ENCODE measurements at regions not wholly inside any gene's neighbourhood (a gene's known extent, or its start where the extent isn't known, plus 50 kb on each side); places are given as distances from the start of the nearest gene placed in this dataset.

DNA sequence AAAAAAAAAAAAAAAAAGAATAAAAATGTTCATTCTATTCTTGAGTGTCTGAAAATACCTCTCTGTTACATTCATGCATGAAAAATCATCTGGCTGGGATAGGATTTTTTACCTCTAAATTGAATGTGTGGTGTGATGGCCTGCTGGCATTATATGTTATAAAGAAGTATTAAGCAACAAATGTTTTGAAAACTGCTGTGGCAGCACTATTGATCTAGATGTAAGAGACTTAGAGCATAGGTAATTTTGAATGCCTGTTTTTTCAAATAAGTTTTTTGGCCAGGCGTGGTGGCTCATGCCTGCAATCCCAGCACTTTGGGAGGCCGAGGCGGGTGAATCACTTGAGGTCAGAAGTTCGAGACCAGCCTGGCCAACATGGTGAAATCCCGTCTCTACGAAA, 147.0 kb upstream of the LINC00305 start:
- H2AFZ ChIP-seq (ENCODE audit: low read depth, low read length), result no peak overlapping the region
- no peaks in the 10 kb centered on the region for H4K20me1 ChIP-seq (ENCODE audit: insufficient read depth)
- H3K9ac ChIP-seq (ENCODE audit: low read length), result no peak overlapping the region
- H3K9me2 ChIP-seq (ENCODE audit: insufficient read depth, low read length), result no peaks in the 10 kb centered on the region
- no peak overlapping the region for H3K4me2 ChIP-seq (ENCODE audit: low read length)
- no peak overlapping the region for H3K4me3 ChIP-seq (ENCODE audit: low read length)
- no peak overlapping the region for H3K27ac ChIP-seq (ENCODE audit: low read length)
- no peaks in the 10 kb centered on the region for H3K36me3 ChIP-seq (ENCODE audit: insufficient read depth, low read length)
- no peaks in the 10 kb centered on the region for H3K79me2 ChIP-seq (replicated peaks; ENCODE audit: insufficient read depth, low read length)
- H3K9me3 ChIP-seq (ENCODE audit: low read length), result no peaks in the 10 kb centered on the region
- H3F3A ChIP-seq (ENCODE audit: insufficient read depth, low read length, poor library complexity, severe bottlenecking), result no peaks in the 10 kb centered on the region
- TF ChIP-seq SMC3 (conservative IDR thresholded peaks at IDR 0.05; ENCODE audit: poor library complexity) (no peak), EP300 (conservative IDR thresholded peaks at IDR 0.05; ENCODE audit: poor library complexity, severe bottlenecking) (no peak), MXI1 (conservative IDR thresholded peaks at IDR 0.05; ENCODE audit: poor library complexity, severe bottlenecking) (no peak), RAD21 (conservative IDR thresholded peaks at IDR 0.05) (no peak), EZH2 (IDR thresholded peaks at IDR 0.05; ENCODE audit: borderline replicate concordance, insufficient read depth, low read length, poor library complexity, severe bottlenecking) (no peak)
- H3K27me3 ChIP-seq (ENCODE audit: insufficient read depth, low read depth, low read length), result no peaks in the 10 kb centered on the region

DNA sequence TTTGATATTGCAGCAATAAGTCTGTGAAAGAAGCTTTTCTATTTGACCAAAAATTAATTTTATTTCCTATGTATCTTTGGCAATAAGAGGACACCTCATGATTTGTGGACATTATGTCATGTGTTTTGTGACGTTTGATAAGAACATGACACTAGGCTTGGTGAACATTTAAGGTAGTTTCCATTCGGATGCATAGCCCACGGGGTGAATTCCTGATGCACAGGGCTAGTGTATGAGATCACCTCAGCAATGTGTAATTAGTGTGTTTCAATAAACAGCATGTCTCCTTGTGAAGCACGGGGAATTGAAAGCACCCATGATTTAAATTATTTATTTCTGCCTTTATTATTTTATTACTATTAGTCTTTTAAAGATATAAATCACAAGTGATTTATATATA, 146.1 kb upstream of the LINC00305 start:
- no peak overlapping the region for H3K4me2 ChIP-seq (ENCODE audit: low read length)
- H3K79me2 ChIP-seq (replicated peaks; ENCODE audit: insufficient read depth, low read length), result no peaks in the 10 kb centered on the region
- H3K27ac ChIP-seq (ENCODE audit: low read length), result no peak overlapping the region
- no peaks in the 10 kb centered on the region for H3K9me2 ChIP-seq (ENCODE audit: insufficient read depth, low read length)
- no peaks in the 10 kb centered on the region for H3F3A ChIP-seq (ENCODE audit: insufficient read depth, low read length, poor library complexity, severe bottlenecking)
- H3K36me3 ChIP-seq (ENCODE audit: insufficient read depth, low read length), result no peaks in the 10 kb centered on the region
- H3K4me3 ChIP-seq (ENCODE audit: low read length), result no peak overlapping the region
- H2AFZ ChIP-seq (ENCODE audit: low read depth, low read length), result no peak overlapping the region
- no peaks in the 10 kb centered on the region for H3K27me3 ChIP-seq (ENCODE audit: insufficient read depth, low read depth, low read length)
- H3K9ac ChIP-seq (ENCODE audit: low read length), result no peak overlapping the region
- no peaks in the 10 kb centered on the region for H3K9me3 ChIP-seq (ENCODE audit: low read length)
- H4K20me1 ChIP-seq (ENCODE audit: insufficient read depth), result no peaks in the 10 kb centered on the region
- TF ChIP-seq POLR2AphosphoS5 (IDR thresholded peaks at IDR 0.05) (no peak), RAD21 (conservative IDR thresholded peaks at IDR 0.05) (no peak), SMC3 (conservative IDR thresholded peaks at IDR 0.05; ENCODE audit: poor library complexity) (no peak), TAF1 (IDR thresholded peaks at IDR 0.05; ENCODE audit: low read depth) (no peak), EP300 (conservative IDR thresholded peaks at IDR 0.05; ENCODE audit: poor library complexity, severe bottlenecking) (no peak), EZH2 (IDR thresholded peaks at IDR 0.05; ENCODE audit: borderline replicate concordance, insufficient read depth, low read length, poor library complexity, severe bottlenecking) (no peak)
- TF ChIP-seq, protein P1, sequence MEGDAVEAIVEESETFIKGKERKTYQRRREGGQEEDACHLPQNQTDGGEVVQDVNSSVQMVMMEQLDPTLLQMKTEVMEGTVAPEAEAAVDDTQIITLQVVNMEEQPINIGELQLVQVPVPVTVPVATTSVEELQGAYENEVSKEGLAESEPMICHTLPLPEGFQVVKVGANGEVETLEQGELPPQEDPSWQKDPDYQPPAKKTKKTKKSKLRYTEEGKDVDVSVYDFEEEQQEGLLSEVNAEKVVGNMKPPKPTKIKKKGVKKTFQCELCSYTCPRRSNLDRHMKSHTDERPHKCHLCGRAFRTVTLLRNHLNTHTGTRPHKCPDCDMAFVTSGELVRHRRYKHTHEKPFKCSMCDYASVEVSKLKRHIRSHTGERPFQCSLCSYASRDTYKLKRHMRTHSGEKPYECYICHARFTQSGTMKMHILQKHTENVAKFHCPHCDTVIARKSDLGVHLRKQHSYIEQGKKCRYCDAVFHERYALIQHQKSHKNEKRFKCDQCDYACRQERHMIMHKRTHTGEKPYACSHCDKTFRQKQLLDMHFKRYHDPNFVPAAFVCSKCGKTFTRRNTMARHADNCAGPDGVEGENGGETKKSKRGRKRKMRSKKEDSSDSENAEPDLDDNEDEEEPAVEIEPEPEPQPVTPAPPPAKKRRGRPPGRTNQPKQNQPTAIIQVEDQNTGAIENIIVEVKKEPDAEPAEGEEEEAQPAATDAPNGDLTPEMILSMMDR (IDR thresholded peaks at IDR 0.05; ENCODE audit: poor library complexity, severe bottlenecking), result no peak

DNA sequence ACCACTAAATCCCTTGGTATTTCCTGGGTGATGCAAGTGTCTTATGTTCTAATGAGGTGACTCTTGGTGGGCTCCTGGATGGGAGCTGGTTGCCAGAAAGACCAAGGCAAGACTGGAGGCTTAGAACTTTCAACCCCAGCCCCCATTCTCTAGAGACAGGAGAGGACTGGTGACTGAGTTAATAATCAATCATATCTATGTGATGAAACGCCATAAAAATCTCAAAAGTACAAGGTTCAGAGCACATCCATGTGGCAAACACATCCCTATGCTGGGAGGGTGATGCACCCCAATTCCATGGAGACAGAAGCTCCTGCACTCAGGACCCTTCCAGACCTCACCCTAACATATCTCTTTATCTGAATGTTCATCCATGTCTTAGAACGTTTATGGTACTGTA, 139.5 kb upstream of the LINC00305 start:
- no peak overlapping the region for H3K27ac ChIP-seq (ENCODE audit: low read length)
- no peaks in the 10 kb centered on the region for H3K79me2 ChIP-seq (replicated peaks; ENCODE audit: insufficient read depth, low read length)
- no peaks in the 10 kb centered on the region for H3K9me3 ChIP-seq (ENCODE audit: low read length)
- H2AFZ ChIP-seq (ENCODE audit: low read depth, low read length), result no peak overlapping the region
- no peak overlapping the region for H3K4me3 ChIP-seq (ENCODE audit: low read length)
- no peak overlapping the region for H3K4me2 ChIP-seq (ENCODE audit: low read length)
- TF ChIP-seq SMC3 (conservative IDR thresholded peaks at IDR 0.05; ENCODE audit: poor library complexity), result no peak
- no peak for TF ChIP-seq TAF1 (IDR thresholded peaks at IDR 0.05; ENCODE audit: low read depth)
- TF ChIP-seq, protein P1 (IDR thresholded peaks at IDR 0.05; ENCODE audit: poor library complexity, severe bottlenecking), result no peak
- TF ChIP-seq, protein P2, sequence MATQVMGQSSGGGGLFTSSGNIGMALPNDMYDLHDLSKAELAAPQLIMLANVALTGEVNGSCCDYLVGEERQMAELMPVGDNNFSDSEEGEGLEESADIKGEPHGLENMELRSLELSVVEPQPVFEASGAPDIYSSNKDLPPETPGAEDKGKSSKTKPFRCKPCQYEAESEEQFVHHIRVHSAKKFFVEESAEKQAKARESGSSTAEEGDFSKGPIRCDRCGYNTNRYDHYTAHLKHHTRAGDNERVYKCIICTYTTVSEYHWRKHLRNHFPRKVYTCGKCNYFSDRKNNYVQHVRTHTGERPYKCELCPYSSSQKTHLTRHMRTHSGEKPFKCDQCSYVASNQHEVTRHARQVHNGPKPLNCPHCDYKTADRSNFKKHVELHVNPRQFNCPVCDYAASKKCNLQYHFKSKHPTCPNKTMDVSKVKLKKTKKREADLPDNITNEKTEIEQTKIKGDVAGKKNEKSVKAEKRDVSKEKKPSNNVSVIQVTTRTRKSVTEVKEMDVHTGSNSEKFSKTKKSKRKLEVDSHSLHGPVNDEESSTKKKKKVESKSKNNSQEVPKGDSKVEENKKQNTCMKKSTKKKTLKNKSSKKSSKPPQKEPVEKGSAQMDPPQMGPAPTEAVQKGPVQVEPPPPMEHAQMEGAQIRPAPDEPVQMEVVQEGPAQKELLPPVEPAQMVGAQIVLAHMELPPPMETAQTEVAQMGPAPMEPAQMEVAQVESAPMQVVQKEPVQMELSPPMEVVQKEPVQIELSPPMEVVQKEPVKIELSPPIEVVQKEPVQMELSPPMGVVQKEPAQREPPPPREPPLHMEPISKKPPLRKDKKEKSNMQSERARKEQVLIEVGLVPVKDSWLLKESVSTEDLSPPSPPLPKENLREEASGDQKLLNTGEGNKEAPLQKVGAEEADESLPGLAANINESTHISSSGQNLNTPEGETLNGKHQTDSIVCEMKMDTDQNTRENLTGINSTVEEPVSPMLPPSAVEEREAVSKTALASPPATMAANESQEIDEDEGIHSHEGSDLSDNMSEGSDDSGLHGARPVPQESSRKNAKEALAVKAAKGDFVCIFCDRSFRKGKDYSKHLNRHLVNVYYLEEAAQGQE (IDR thresholded peaks at IDR 0.05; ENCODE audit: borderline replicate concordance), result no peak
- TF ChIP-seq EZH2 (IDR thresholded peaks at IDR 0.05; ENCODE audit: borderline replicate concordance, insufficient read depth, low read length, poor library complexity, severe bottlenecking), result no peak
- no peak for TF ChIP-seq RAD21 (conservative IDR thresholded peaks at IDR 0.05)
- TF ChIP-seq POLR2AphosphoS5 (IDR thresholded peaks at IDR 0.05), result no peak
- no peak for TF ChIP-seq MXI1 (conservative IDR thresholded peaks at IDR 0.05; ENCODE audit: poor library complexity, severe bottlenecking)
- TF ChIP-seq EP300 (conservative IDR thresholded peaks at IDR 0.05; ENCODE audit: poor library complexity, severe bottlenecking), result no peak
- H4K20me1 ChIP-seq (ENCODE audit: insufficient read depth), result no peaks in the 10 kb centered on the region
- no peaks in the 10 kb centered on the region for H3K27me3 ChIP-seq (ENCODE audit: insufficient read depth, low read depth, low read length)
- H3K36me3 ChIP-seq (ENCODE audit: insufficient read depth, low read length), result no peaks in the 10 kb centered on the region
- no peaks in the 10 kb centered on the region for H3K9me2 ChIP-seq (ENCODE audit: insufficient read depth, low read length)
- H3F3A ChIP-seq (ENCODE audit: insufficient read depth, low read length, poor library complexity, severe bottlenecking), result no peaks in the 10 kb centered on the region
- H3K9ac ChIP-seq (ENCODE audit: low read length), result no peak overlapping the region

Measured in neural cell (in vitro differentiated cells).